ENCODE measurements at regions not wholly inside any gene's neighbourhood (a gene's known extent, or its start where the extent isn't known, plus 50 kb on each side); places are given as distances from the start of the nearest gene placed in this dataset.

DNA sequence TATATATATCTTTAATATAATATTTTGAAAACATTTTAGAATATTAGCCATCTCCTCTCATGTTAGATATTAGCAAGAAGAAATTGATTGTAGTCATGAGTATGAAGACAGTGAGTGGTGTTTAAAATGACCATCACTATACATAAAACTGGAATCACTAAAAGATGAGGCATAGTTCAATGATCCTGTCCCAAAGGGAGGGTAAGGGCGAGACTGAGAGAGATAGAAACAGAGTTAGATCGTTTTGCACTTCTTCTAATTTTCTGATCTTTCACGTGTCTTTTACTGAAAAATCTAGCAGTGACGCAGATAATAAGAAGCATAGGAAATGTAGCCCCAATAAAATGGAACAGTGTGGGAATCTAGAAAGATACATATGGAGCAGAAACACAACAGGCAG lies 627.4 kb downstream of the SLC16A7 start:
- TF ChIP-seq CTCF (IDR thresholded peaks at IDR 0.05; ENCODE audit: low read depth, low read length, missing input control) (no peak), EGR1 (IDR thresholded peaks at IDR 0.05; ENCODE audit: low read depth in 2 of 2) (no peak)
